GM19468 (cell line): ENCODE measurements at regions not wholly inside any gene's neighbourhood (a gene's known extent, or its start where the extent isn't known, plus 50 kb on each side); places are given as distances from the start of the nearest gene placed in this dataset.

Experiments used
- ATAC-seq: cut with Tn5 transposase; IDR thresholded peaks from one replicate; pipeline ENCODE4 v1.9.1; 2021; ENCODE audit warnings: mild to moderate bottlenecking, moderate library complexity, moderate number of reproducible peaks; ENCODE audit not compliant: unreplicated experiment; ENCODE audit errors: extremely low read depth

DNA sequence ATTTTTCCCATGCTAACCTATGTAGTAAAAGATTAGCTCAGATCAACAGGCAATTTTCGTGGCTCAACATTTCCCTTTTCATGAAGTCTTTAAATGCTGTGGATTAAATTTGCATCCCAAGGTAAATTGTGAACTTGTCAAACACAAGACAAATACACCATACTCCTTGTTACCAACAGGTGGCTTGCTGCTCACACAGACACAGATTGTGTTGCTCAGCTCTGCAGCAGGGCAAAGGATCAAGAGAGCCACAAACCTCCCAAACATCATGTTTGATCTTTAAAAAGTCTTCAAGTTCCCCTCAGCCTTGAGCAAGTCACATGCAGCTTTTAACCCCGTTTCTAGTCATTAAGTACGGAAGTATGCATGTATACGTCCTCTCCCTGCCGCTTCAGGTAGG lies 119.6 kb upstream of the CNTNAP4 start:
- ATAC-seq = no peak

- no peak for ATAC-seq
Observed at GRCh38 chr16:76162046-76162445, 115.2 kb upstream of the CNTNAP4 start.

DNA sequence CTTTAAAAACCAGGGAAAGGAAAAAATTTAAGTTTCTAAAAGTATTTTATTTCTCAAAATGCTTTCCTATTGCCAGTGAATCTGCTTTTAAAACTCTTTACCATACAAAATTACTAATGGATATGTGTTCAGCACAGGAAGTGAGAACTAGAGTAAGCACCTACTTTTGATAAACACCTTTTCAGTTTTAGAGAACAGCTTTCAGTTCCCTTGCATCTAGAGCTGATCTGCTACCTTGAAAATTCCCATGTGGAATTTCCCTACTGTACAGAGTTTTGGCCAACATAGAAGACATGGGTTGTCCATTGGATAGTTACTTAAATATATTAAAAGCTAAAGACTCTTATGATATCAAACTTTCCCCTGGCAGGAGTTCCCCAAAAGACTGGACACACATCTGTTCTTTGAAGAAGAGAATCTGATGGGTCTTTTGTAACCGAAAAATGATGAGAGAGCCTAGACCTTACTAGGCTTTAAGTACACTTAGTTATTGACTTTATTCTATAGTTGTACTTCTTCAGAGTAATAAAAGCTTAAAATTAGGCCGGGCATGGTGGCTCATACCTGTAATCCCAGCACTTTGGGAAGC lies 112.1 kb upstream of the CNTNAP4 start:
- no peak for ATAC-seq

DNA sequence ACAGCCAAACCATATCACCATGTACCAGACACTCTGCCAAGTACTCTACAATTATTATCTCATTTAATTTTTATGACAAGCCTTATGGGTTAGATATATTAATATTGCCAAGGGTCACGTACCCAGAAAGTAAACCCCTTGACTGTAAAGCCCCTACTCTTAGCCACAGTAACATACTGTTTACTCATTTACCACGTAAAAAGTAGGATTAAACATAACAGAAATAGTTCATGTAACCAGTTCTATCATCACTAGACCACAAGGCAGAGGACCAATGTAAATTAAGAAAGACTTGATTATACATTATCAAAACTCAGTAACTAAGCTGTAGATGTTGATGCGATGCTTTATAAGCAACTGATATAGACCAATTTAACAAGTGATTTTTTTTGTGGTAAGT lies 101.5 kb upstream of the CNTNAP4 start:
- no peak for ATAC-seq

- ATAC-seq = no peak
Observed at GRCh38 chr16:76176153-76176552, 101.0 kb upstream of the CNTNAP4 start.

GRCh38 chr16:76176616-76177015 lies 100.6 kb upstream of the CNTNAP4 start:
- ATAC-seq = no peak

DNA sequence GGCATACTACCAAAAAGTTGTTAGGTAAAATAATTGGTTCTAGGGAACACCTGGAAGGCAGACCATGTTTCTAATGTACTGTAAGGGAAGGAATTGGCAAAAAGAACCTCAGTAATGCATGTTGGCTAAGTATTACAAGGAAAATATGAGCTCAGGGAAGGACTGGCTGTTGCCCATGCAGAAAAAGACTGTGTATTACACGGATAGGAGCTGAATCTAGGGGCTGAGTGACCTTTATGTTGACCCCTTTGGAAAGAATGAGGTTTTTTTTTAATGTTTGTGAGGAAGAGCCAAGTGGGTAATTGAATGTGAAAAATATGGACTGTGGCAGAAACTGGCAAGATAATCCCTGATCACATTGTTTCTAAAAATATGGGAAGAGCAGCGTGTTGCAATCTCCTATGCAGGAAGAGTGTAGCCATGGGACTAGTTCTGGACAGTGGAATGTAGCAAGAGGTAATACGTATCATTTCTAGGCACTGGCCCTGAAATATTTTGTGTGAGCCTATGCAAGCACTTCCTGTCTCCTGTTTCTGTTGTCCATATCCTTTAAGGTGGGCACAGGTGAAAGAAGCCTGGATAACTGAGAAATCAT lies 95.1 kb upstream of the CNTNAP4 start:
- no peak for ATAC-seq

GRCh38 chr16:76183647-76184046 lies 93.6 kb upstream of the CNTNAP4 start:
- no peak for ATAC-seq

GRCh38 chr16:76190057-76190456 lies 87.1 kb upstream of the CNTNAP4 start:
- no peak for ATAC-seq

DNA sequence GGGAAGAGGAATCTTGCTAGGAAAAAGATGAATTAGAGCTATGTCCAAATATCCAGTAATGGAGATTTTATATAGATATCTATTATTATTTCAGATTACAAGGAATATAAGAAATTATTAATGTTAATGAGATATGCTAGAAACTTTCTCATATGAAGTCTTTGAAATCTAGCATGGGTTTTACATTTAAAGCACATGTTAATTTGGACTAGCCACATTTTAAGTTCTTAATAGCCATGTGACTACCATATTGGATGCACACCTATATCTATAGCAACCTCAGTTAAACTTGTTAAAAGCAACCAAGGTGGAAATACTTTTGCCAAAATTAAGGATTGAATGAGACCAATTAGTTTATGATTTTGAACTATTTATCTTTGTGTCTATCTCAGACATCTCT lies 86.7 kb upstream of the CNTNAP4 start:
- ATAC-seq = no peak

- ATAC-seq = no peak
Observed at GRCh38 chr16:76193906-76194615, 83.1 kb upstream of the CNTNAP4 start.

DNA sequence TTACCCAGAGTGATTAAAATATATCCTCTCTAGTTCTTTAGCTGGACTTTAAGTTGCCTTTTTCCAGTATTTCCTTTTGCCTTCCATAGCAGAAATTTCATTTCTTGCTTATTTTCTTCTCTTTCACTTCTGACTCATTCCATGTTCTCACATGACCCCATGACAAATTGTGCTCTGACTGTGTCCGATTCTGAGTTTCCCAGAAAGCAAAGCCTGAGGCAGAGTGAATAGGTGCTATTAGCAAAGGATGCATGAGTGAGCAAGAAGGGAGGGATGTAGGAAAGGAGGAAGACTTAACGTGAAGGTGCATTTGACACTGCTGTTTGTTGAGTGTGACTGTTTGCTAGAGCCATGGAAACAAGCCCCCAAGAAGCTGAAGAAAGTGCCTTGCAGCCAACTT lies 82.6 kb upstream of the CNTNAP4 start:
- ATAC-seq = no peak

DNA sequence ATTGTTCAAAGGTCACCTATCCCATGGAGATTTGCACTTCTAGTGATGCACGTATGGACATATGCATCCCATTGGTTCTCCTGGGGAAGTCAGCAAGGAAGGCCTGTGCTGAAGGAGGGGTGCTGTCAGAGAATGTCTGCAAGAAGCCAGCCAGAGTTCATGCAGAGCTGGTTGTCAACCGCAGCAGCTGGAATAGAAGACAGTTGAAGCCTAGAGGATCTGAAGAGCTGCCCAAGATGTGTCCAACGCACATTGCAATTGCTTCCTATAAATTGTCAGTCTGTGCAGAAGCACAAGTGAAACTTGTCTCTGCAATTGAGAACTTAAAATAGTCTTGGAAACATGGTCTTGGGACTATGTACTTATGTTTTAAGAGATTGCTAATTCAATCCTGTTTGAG lies 82.1 kb upstream of the CNTNAP4 start:
- ATAC-seq = no peak

- ATAC-seq = no peak
Observed at GRCh38 chr16:76195648-76196047, 81.6 kb upstream of the CNTNAP4 start.

- no peak for ATAC-seq
Observed at GRCh38 chr16:76197900-76198299, 79.3 kb upstream of the CNTNAP4 start.

DNA sequence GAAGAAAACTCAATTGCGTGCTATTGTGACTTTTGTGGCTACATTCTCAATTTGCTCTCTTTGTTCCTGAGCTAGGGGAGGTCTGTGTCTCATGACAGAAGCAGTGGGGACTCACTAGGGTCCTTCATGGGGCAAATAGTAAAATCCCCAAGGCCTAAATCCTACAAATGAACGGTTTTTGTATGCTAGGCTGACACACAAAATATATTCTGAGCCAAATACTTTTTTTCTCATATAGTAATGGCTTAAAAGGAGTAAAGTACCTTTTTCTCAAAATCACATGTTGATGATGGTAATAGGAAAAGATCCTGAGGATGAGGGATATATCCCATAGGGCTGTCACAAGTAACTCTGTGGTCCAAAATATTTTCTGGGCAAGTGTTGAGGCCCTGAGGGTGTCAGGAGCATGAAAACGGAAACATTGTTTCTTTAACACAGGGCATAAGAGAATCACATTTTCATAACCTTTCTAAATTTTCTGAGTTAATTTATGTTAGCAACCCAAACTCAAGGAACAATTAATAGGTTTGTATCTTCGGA lies 77.5 kb upstream of the CNTNAP4 start:
- ATAC-seq = no peak

GRCh38 chr16:76201385-76201784 lies 75.8 kb upstream of the CNTNAP4 start:
- ATAC-seq = no peak

GRCh38 chr16:76204249-76204648 lies 73.0 kb upstream of the CNTNAP4 start:
- no peak for ATAC-seq

DNA sequence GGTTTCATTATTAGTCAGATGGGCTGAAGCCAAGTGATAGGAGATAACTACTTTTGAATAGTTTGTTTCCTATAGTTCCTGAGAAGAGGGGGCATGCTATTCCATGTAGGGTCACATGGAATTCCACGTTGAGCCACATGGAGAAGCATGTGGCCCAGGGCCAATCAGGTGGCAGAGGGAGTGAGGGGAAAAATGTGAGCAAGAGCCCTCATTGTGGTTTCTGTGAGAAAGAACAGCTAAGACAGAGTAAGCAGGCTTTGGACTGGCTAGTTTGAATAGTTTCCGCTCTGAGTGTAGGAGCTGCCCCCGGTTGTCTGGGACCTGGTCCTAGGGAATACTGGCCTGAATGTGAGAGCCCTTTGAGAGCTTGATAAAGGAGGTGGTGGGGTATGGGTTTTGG lies 69.9 kb upstream of the CNTNAP4 start:
- ATAC-seq = no peak

GRCh38 chr16:76210157-76210556 lies 67.0 kb upstream of the CNTNAP4 start:
- no peak for ATAC-seq

DNA sequence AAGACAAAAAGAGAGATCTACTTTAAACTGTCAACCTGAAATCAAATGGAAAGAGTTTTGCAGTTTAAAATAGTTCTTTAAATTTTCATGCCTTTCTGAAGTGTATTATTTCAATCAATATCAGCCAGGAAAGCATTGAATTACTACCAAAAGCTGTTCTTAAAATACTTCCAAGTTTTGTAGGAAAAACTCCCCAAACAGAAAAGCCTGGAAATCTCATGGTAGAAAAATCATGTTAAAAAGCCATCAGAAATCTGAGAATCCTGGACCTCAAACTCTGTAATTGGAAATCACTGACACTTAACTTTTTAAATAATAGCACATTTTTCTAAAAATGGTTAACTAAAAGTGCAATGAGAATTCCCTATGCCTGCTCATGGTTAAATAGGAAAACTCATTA lies 63.3 kb upstream of the CNTNAP4 start:
- no peak for ATAC-seq

DNA sequence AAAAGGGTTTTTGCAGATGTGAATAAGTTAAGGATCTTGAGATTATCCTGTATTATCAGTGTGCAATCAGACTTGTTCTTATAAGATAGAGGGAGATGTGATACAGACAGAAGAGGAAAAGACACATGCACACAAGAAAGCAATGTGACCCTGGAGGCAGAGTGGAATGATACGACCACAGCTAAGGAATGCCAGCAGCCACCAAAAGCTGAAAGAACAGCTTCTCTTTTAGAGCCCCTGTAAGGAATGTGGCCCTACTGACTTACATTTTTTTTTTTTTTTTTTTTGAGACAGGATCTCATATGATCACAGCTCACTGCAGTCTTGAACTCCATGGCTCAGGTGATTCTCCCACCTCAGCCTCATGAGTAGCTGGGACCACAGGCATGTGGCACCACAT lies 62.3 kb upstream of the CNTNAP4 start:
- ATAC-seq = no peak
